Endothelial cell (in vitro differentiated cells): ENCODE measurements at regions not wholly inside any gene's neighbourhood (a gene's known extent, or its start where the extent isn't known, plus 50 kb on each side); places are given as distances from the start of the nearest gene placed in this dataset.

ENCODE experiments used
- DNase-seq: peaks from one replicate; pipeline ENCODE4 v3.0.0; 2021; ENCODE audit warnings: low spot score
- H3K27ac Mint-ChIP-seq: one replicate; pipeline ENCODE4 v1.8.0; 2021; ENCODE audit warnings: mixed read lengths, inconsistent platforms; ENCODE audit not compliant: unreplicated experiment
- H3K27me3 Mint-ChIP-seq: one replicate; pipeline ENCODE4 v1.8.0; 2021; ENCODE audit warnings: mild to moderate bottlenecking, moderate library complexity, mixed read lengths, inconsistent platforms; ENCODE audit not compliant: unreplicated experiment
- H3K36me3 Mint-ChIP-seq: one replicate; pipeline ENCODE4 v1.8.0; 2021; ENCODE audit warnings: mild to moderate bottlenecking, low read depth, mixed read lengths, inconsistent platforms; ENCODE audit not compliant: unreplicated experiment
- H3K4me1 Mint-ChIP-seq: one replicate; pipeline ENCODE4 v1.8.0; 2021; ENCODE audit warnings: mild to moderate bottlenecking, mixed read lengths, inconsistent platforms; ENCODE audit not compliant: unreplicated experiment
- H3K4me3 Mint-ChIP-seq: one replicate; pipeline ENCODE4 v1.8.0; 2021; ENCODE audit warnings: mild to moderate bottlenecking, mixed read lengths, inconsistent platforms; ENCODE audit not compliant: unreplicated experiment
- H3K9me3 Mint-ChIP-seq: one replicate; pipeline ENCODE4 v1.8.0; 2021; ENCODE audit warnings: mixed read lengths, inconsistent platforms; ENCODE audit not compliant: unreplicated experiment
- CTCF ChIP-seq: fragments of 200-600 bp; sonication (generic); IDR thresholded peaks from one replicate; pipeline ENCODE4 v1.5.0; 2021; ENCODE audit warnings: antibody characterized with exemption; ENCODE audit not compliant: unreplicated experiment

GRCh38 chr5:165705960-165706359, 2200.5 kb downstream of the MAT2B start:
- Mint-ChIP-seq H3K36me3 (no peaks in the 10 kb centered on the region), H3K27ac (no peak overlapping the region), H3K4me3 (no peak overlapping the region), H3K4me1 (no peaks in the 10 kb centered on the region), H3K27me3 (no peaks in the 10 kb centered on the region), H3K9me3 (no peaks in the 10 kb centered on the region)
- no peak for DNase-seq
- TF ChIP-seq CTCF, result no peak

DNA sequence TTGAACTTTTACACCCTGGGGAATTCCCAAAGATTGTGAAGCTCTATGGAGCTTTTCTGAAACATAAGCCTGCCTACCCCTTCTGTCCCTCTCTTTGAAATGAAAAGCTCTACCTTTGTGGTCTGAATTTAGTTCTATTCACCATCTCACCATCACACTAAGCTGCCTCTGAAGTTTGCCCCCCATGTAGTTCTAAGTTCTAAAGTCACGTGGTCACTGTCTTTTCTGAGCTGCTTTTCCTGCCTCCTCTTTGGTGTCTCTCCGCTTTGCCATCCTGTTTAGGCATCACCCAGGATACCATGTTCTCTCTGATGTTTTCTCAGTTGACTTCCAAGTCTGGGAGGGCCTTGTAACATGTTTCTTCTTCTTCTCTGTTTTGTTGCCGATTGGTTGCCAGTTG, 2206.6 kb downstream of the MAT2B start:
- Mint-ChIP-seq H3K4me1 (no peaks in the 10 kb centered on the region), H3K4me3 (no peak overlapping the region), H3K27ac (no peak overlapping the region), H3K36me3 (no peaks in the 10 kb centered on the region), H3K27me3 (no peaks in the 10 kb centered on the region), H3K9me3 (no peaks in the 10 kb centered on the region)
- DNase-seq, result no peak
- no peak for TF ChIP-seq CTCF

DNA sequence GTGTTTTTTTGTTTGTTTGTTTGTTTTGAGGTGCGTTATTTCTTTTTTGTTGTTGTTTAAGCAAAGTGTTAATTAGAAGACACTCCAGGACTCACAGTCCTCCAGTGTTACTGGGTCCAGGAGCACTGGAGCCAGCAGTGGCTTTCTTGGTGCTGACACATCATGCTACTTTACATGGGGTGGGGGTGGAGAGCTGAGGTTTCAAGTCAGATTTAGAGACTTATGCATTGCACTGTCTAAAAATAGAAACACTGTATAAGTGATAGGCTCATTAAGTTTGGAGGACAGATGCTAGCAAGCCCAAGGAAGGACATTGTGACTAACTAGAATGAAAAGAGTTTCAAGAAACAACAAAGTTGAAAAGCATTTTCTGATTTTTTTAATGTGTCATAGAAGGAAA, 2209.2 kb downstream of the MAT2B start:
- no peaks in the 10 kb centered on the region for H3K27me3 Mint-ChIP-seq
- no peak overlapping the region for H3K4me3 Mint-ChIP-seq
- DNase-seq, result no peak
- H3K36me3 Mint-ChIP-seq, result no peaks in the 10 kb centered on the region
- TF ChIP-seq CTCF, result no peak
- no peaks in the 10 kb centered on the region for H3K9me3 Mint-ChIP-seq
- H3K4me1 Mint-ChIP-seq, result no peaks in the 10 kb centered on the region
- no peak overlapping the region for H3K27ac Mint-ChIP-seq

GRCh38 chr5:165720901-165721300, 2215.5 kb downstream of the MAT2B start:
- Mint-ChIP-seq H3K27me3 (no peaks in the 10 kb centered on the region), H3K9me3 (no peaks in the 10 kb centered on the region), H3K4me3 (no peak overlapping the region), H3K4me1 (no peaks in the 10 kb centered on the region), H3K36me3 (no peaks in the 10 kb centered on the region), H3K27ac (no peak overlapping the region)
- no peak for TF ChIP-seq CTCF
- DNase-seq, result no peak

- Mint-ChIP-seq H3K4me3 (no peak overlapping the region), H3K27ac (no peak overlapping the region), H3K9me3 (no peaks in the 10 kb centered on the region), H3K36me3 (no peaks in the 10 kb centered on the region), H3K27me3 (no peaks in the 10 kb centered on the region), H3K4me1 (no peaks in the 10 kb centered on the region)
- TF ChIP-seq CTCF, result no peak
- no peak for DNase-seq
Measured at GRCh38 chr5:165722401-165722800, 2217.0 kb downstream of the MAT2B start.
